SU-DHL-6 (cell line): ENCODE measurements at regions not wholly inside any gene's neighbourhood (a gene's known extent, or its start where the extent isn't known, plus 50 kb on each side); places are given as distances from the start of the nearest gene placed in this dataset.

Experiments
- CTCF ChIP-seq: fragments of 200-600 bp; sonication (generic); IDR thresholded peaks from one replicate; pipeline ENCODE4 v1.5.1; 2017; ENCODE audit warnings: antibody characterized with exemption, mild to moderate bottlenecking, low read length, moderate library complexity; ENCODE audit not compliant: insufficient read depth, poor library complexity, severe bottlenecking
- EZH2phosphoT487 ChIP-seq: fragments of 200-600 bp; sonication (generic), shearing (Covaris generic); conservative IDR thresholded peaks from 2 replicates; pipeline ENCODE4 v1.6.1; 2018; ENCODE audit warnings: mild to moderate bottlenecking, antibody characterized with exemption, low read length, moderate library complexity, mixed read lengths

- TF ChIP-seq CTCF (no peak), EZH2phosphoT487 (no peak)
Measured at GRCh38 chr11:119863236-119863635, 134.2 kb upstream of the NECTIN1 start.
